Activated CD8-positive, alpha-beta memory T cell treated with anti-CD3 and anti-CD28 coated beads, Interleukin-2, amount 50 U/mL, for 48 hours (primary cell): ENCODE measurements at regions not wholly inside any gene's neighbourhood (a gene's known extent, or its start where the extent isn't known, plus 50 kb on each side); places are given as distances from the start of the nearest gene placed in this dataset.

Experiments
- DNase-seq: peaks from one replicate; pipeline ENCODE4 v3.0.0-alpha.2; 2020

DNA sequence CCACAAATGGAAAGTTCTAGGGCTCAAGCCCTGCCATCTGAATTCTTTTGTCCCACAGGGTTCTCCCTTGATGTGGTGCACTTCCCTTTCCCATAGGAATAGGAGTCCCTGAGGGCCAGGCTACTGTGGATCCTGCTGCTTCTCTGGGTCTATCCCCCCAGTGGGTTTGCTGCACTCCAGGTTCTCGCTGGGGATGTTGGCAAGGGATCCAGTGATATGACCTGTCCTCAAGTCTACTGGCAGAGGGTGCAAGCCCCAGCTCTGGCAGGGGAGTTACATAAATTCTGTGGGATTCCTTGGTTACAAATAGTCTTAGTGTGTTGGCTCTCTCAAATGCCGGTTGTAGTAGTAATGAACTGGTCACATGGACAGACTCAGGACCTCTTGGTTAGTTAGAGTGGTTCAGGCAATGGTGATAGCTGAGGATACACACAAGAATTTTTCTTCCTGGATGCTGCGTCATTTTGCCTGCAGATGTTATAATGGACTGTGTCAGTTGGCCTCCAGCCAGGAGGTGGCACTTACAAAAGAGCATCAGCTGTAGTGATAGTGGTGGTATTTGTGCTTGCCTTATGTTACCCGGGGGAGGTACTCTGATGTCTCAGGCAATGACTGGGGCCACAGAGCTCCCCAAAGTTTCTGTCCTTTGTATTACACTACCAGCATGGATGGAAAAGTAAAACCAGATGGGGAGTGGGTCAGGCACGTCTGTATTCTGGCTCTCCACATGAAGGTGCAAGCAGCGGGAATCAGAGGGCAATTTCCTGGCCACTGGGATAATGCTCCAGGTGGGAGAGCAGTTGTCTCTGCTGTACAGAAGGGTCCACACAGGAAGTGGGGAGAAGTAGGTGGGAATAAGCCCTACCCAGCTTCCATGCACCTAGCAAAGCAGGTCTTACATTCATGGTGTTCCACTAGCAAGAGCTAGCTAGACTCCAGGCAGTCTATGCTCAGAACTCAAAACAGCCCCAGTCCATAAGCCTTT, 267.9 kb downstream of the SOX11 start:
- no peak for DNase-seq

DNA sequence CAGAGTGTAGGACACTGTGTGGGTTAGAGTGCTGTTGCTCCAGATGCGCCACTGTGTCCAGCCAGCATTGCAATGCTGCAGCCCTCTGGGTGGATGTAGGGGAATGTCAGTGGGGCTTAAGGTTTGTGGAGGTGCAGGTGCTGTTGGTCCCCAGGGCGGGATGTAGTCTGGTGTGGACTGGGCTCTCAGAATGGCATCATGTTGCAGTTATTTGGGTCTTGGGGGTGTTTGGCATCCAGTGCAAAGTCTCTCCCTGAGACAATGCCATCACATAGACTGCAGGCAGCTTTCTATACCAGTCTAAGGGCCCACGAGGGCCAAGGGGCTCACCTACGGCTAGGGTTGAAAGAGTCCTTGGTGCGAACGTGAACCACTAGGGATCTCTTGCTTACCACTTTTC, 275.3 kb downstream of the SOX11 start:
- no peak for DNase-seq

DNA sequence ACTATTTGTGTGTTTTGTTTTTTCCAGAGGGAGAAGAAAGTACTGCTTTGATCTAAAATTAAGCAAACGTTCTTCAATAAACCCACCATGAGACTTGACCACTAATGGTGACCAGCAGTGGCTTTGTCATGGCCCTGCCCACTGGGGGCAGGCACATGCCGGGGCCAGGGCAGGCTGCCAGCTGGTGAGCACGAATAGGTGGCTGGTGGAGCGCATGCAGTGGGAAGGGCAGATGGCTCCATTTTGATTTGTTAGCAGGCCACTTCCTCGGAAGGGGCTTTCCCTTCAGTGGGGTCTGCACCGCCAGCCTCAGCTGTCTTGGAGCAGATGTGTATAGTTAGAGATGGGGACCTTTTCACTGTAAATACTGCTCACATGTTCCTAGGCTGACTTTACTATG, 277.1 kb downstream of the SOX11 start:
- DNase-seq: no peak

DNA sequence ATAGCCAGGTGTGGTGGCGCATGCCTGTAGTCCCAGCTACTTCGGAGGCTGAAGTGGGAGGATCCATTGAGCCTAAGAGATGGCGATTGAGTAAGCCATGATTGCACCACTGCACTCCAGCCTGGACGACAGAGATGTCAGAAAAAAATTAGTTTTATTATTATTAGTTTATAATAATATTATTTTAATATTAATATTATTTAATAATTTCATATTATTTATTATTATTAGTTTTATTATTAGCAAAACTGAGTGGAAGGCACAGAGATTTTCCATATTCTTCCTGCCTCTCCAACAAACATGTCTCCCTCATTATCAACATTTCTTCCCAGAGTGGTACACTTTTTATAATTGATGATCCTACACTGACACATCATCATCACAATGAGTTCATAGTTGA, 278.2 kb downstream of the SOX11 start:
- DNase-seq: no peak

DNA sequence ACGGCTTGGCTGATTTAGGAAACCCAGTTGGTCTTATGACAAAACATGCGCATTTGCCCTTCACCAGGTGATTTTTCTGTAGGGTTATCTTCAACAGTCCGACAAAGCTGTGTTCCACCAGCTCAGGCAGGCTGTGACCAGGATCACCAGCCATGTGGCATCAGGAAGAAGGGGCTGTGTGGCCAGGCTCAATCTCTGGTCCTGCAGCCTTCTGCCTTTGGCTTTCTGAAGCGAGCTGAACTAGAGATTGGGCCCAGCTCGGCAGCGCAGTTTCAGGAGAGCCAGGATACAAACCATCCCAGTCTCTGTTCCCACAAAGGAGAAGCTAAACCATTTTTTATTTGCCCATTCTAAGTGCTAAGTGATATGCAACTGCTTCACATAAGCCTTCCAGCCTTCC, 282.3 kb downstream of the SOX11 start:
- no peak for DNase-seq

DNA sequence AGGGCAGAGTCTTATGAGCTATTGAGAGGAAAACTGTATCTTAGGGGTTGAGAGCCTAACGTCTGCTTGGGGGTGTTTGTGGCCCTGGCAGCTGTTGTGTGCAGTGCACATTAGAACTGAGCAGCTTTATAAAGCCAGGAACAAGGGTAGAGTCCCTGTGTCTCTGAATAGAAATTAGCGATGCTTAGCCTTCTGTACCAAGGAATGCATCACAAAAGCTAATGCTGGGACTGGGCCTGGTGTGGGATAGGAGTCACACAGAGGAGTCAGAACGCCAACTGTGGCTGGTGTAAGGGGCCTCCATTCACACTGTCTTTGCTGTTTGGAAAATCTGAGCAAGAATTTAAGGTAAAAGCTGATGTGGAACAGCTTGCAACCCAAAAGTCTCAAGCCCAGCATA, 283.2 kb downstream of the SOX11 start:
- no peak for DNase-seq

DNA sequence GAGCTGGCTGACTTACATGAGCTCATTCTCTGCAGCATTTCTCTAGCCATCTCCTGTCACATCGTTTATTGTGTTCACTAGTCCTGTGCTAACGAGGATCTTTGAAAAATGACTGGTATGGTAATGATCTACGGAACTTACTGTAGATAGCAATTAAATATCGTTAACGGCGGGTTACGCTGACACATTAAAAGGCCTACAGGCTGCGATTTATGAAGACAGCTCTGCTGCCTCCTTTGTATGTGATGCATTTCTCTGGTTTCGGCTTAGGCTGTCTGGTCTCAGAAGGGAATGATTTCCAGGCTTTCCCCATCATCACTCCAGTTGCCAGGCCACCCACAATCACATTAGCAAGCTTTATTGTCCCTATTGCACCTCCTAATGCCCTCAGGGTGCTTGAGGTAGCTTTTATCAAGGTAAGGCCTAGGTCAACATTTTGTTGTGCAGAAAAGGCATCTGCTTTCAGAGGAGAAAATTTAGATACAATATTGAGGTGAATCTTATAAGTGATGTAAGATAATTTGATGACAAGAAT, 284.4 kb downstream of the SOX11 start:
- DNase-seq: no peak

DNA sequence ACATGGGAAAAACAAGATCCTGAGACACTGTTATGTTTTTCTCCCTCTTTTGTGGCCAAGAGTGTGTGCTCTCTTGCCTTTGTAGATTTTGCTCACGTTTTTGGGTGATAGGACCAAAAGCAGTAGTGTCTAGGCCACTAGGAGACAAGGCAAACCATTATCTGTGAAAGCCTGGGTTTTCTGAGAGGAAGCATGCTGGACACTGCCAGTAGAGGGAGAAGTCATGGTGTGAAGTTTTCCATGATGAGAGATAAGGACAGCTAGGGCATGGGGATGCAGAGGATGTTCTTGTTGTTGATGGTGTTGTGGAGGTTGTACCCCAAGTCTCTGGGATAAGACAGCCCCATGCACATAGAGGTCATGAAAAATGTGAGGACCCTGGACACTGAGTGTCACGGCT, 285.3 kb downstream of the SOX11 start:
- DNase-seq: no peak

DNA sequence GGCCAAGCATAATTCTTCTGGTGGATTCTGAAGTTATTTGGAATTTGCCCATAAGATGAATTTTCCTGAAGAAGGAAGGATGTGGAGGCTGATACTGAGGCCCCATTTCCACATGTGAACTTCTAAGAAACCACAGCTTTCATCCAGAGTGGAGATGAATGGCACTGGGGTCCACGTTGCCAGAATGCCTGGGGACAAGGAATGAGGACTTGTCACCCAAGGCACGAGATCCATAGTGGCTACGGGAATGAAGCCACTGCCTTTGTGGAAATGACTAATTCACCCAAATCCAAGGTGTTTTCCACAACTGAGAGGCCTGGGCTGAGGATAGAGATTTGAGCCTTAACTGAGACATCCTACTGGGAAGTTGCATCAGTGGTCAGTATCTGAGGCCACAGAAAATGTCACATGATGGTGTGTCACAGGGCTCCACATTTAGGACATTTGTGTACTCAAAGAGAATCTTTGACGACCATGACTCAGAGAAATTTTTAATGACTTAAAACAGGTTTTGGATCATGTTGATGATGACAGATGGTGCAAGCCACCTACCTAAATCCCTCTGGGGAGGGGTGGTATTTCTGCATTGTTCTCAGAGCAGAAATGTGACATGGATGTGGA, 286.1 kb downstream of the SOX11 start:
- DNase-seq: no peak

DNA sequence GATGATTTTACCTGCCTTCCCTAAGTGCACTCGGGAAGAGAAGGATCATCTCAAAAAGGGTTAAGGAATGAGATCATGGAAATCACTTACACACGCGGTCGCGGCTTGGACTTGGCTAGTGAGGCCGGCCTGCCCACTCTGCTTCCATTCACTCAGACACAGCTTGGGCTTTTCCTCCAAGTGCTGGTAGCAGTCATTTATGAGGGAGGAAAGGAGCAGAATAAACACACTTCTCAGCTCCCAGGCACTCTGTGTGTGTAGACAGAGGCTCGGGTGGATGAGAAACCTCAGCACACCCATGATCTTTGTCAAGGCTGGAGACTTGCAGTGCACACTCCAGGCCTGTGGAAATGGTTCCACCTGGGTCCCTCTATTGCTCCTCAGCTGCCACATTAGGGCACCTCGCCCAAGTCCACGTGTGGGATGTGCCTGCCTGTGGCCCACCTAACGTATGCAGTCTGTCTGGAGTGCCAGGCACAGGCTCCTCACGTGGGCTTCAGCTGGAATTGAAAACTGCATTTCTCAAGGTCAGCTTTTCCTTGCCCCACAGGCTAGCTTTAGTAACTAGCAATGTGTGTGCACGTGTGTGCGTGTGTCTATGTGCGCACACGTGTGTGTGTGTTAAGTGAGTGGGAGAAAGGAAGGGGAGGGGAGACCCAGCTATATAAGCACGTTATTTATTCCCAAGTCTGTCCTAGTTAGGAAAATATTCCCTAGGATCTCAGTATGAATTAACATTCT, 288.4 kb downstream of the SOX11 start:
- no peak for DNase-seq

DNA sequence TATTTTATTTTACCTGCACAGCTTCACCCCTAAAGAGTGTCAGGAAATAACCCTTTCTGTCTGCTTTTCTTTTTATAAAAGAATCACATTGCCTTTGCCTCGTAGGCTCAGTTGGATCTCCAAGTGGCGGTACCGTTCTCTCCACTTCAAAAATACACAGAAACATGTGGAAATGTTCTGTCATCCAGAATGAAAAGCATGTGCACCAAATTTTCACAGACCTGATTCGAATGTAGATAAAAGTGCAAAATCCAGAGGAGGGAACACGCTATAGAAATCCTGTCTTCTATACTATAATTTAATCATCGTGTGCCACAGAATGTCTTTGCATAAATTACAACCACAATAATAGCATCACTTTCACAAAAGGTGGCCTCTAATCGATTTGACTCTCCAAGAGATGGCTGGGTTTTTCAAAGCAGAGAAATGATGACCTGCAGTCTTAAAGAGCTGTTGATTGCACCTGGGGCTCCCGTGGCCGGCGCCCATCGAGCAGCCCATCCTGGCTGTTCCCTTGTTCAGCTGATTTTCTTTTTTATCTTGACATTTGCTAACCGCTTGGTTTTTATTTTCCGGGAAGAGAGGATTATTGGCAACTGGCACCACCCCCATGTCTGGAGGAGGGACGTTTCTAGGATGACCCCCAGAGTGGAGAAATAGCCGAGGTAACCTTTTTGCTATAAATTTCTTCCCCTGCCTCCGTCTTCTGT, 290.2 kb downstream of the SOX11 start:
- DNase-seq: no peak

DNA sequence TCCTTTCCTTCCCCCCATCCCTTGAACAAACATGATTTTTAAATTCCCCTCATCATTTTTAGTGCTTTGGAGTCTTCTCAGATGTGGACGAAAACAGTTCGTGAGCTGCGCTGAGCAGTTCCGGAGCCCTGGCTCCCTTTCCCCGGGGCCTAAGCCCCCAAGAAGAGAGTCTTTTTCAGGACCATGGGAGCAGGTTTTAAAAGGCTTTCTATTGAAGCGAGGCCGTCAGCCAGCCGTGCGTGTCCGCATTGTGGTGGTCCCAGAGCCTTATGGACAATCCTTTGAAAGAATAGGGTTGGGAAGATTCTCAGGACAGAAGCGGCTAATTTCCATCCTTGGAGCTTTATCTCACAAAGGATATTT, 290.7 kb downstream of the SOX11 start:
- no peak for DNase-seq

DNA sequence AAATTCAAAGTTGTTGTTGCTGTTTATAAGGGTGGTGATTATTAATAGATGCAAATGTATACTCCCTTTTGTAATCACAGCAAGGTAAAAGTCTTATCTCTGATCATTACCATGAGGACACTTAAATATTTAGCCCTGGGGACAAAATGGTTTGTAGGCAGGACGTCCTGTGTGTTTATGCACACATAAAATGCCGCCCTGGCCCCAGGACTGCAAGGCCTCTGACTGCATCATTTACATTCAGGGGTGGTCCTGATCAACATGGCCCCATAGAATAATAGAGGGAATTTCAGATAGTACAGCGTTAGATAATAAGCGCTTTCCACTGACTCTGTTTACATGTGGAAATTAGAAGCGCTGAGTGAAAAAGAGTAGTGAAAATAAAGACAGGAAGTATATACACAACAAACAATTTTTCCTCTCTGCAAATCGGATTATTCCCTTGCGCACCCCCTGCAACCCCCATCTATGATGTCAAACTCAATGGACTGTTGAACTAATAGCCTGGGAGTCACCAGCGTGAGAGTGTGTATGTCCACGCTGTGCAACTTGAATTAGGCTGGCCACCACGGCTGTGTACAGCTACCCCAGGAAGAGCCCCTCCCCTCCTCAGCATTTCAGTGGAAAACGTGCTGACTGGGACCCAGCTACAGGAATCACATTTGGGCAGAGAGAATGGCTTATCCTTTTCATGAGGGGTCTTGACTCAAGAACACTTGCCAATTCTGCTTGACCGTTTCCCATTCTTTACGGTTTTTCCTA, 291.5 kb downstream of the SOX11 start:
- no peak for DNase-seq

DNA sequence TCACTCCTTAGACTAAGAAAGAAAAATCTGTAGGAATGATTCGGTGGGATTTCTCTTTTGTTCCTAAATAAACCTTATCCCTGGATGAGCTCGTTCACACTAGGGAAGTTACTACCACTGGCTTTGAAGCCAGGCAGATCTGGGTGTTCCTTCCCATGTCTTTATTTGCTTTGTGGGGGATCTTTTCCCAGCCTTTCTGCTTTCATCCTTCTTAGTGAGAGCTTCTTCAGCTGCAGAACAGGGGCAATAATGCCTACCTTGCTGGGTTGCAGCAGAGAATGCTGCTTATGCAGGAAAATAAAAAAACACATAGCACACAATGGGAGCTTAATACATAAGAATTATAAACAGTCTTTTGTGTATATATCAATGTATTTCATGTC, 292.1 kb downstream of the SOX11 start:
- no peak for DNase-seq

DNA sequence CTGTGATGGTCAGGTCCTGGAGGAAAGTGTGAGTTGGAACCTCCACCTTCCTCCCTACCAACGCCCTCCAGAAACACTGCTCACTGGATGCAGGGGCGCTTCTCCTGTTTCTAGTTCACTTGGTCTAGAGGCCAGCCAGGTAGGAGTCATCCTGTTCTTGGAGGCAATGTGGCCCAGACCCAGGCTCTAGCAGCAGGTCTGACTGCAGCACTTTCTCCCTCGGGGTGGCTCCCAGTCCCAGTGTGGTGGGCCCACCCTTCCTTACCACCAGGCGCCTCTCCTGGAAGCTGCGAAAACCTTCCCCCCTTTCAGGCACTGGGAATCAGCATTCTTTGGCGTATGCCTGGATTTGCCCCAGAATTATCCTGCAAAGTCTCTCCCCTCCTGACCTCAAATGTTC, 292.8 kb downstream of the SOX11 start:
- DNase-seq: no peak

DNA sequence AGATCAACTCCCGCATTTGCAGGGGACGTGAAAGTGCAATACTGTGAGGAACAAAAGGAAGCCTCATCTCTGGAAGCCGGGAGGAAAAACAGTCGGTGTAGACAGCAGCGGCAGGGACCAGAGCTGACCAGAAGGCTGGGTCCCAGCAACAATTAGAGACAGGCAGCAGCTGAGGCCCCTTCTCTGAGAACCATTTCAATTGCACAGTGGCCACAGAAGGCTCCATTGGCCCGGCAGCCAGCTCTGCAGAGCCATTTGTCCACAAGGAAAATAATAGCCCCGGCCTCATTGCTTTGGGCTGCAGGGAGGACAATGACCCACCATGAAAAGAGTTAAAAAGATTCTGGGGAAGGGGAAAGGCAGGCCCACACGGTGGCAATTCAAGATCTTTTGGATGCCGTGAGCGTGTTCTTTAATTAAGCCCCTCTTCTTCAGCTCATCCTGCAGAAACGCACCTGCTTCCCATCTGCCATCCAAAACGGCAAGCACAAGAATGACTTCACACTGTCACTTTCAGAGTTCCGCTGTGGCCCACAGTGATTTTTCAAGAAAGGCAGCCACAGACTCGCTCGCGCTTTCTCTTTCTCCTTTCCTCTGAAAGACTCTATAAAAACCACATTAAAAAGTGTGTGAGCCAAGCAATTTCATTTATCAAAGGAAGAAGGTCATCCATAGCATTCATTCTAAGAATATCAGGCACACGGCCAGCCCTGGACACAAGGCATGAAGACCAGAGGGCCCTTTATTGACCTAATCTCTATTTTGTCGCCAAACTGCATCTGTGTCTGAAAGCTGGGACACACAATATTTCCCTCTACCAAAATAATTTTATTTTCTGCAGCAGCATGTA, 293.6 kb downstream of the SOX11 start:
- no peak for DNase-seq

DNA sequence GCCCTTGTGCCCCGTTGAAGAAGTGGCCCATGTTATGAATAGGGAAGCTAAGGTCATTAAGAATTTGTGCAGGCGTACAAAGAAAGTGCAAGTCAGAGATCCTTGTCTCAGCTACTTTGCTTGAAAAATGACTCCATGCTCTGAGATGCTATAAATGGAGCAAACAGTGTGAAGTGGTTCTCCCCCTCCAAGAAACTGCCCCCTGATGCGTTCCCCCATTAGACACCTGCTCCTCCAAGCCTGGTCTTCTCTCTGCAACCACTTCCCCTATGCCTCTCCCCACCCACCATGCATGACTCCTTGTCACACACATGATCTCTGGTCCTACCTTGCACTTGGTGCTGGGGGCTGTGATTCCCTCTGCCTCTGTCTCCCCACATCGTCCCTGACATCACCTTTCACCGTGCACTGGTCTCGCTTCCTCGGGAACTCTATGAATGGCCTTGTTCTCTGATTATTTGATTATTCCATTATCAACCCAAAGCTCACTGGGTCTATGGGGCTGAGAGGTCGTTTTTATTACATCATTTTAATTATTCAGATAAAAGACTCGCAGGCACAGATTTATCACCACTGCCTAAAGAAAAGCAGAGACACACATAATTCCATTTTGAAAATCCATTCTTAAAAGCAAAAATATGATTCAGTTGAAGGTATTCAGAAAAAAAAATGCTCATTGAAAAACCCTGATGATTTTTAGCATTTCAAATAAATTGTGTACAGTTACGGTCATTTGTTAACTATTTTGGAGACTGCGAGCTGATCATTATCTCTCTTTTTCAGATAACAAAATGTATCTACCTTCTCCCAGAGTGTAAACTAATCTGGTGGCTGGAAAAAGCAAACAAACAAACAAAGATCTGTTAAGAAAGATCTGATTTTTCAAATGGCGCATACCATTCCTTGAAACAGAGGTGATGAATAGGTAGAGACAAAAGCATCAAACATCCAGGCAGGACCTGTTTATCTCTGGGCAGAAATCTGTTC, 294.9 kb downstream of the SOX11 start:
- no peak for DNase-seq

DNA sequence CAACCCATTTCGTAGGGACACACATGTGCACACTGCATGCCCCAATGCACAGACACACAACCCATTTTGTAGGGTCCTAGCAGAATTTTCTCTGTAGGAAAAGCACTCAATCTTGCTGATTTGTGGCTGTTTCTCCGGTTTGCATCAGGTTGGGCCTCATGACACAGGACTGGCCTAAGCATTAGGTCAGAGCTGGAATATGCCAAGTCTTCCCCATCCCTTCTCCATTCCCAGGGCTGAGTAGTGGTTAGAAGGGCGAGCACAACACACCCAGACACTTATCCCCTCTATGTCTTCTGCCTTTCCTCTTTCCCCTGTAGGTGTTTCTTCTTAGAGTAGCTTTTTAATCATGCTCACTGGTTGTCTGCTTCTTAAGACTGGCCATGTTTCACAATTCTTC, 295.9 kb downstream of the SOX11 start:
- no peak for DNase-seq

DNA sequence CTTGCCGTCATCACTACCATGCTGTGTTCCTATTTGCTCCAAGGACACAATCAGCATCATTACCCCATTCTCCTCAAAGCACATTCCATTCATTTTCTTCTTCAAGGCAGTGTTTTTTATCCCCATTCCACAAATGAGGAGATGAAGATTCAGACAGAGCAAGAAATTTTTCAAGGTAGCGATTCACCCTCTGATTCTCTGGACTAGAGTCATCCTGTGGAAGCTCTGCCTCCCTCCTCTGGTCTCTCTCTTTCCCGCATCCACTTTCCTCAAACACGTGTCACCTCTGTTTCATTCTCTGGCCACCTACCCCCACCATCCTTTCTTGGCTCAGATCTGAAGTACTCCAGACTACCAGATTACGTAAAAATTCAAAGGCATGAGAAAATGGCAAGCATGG, 297.9 kb downstream of the SOX11 start:
- DNase-seq: no peak
